ENCODE measurements at regions not wholly inside any gene's neighbourhood (a gene's known extent, or its start where the extent isn't known, plus 50 kb on each side); places are given as distances from the start of the nearest gene placed in this dataset.

DNA sequence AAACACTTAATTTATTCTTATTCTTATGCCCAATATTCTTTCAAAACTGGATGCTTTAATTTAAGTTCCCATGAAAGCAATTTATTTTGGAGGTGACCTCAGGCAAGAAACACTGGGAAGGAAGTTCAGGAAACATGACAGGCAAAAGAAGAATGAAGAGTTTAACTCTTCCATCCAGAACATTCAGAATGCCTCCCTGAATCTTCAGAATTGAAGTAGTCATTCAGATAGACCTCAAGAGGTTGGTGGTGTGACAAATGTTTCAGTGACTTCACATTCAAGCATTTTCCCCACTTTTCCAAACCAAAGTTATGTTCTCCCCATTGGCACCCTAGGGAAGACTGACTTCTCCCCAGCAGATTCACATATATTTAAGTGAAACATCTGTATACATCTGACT, 110.5 kb downstream of the HAO1 start:
- TF ChIP-seq CTCF (IDR thresholded peaks at IDR 0.05; ENCODE audit: low read depth, low read length, missing control alignments) = no peak
- no peak overlapping the region for H3K4me3 ChIP-seq (ENCODE audit: low read depth, low read length)
- no peak for DNase-seq (ENCODE audit: low read depth)
